Thyroid gland (tissue), 4 donors: ENCODE measurements at regions not wholly inside any gene's neighbourhood (a gene's known extent, or its start where the extent isn't known, plus 50 kb on each side); places are given as distances from the start of the nearest gene placed in this dataset.

Source experiments
- DNase-seq, 2 donors: peaks; one replicate each; pipeline ENCODE4 v3.0.0-alpha.2; 2019
- H3K27ac ChIP-seq, 3 donors: fragments of 200-600 bp; sonication (generic); 1 replicate in 2 of 3; 2 replicates in 1 of 3; pipeline ENCODE4 v1.5.1; 2016 to 2019; ENCODE audit warnings: mild to moderate bottlenecking in 1 of 3, moderate library complexity in 1 of 3
- H3K27me3 ChIP-seq: fragments of 200-600 bp; sonication (generic); one replicate; pipeline ENCODE4 v1.5.1; 2019
- H3K36me3 ChIP-seq, 2 donors: fragments of 200-600 bp; sonication (generic); one replicate each; pipeline ENCODE4 v1.5.1; 2016 to 2019
- H3K4me1 ChIP-seq, 2 donors: fragments of 200-600 bp; sonication (generic); one replicate each; pipeline ENCODE4 v1.5.1; 2017 to 2019
- H3K4me3 ChIP-seq, 3 donors: fragments of 200-600 bp; sonication (generic); replicated peaks in 1 of 3; 1 replicate in 2 of 3; 2 replicates in 1 of 3; pipeline ENCODE4 v1.5.1; 2016; ENCODE audit warnings: mild to moderate bottlenecking in 1 of 3
- H3K9me3 ChIP-seq: fragments of 200-600 bp; sonication (generic); one replicate; pipeline ENCODE4 v1.5.1; 2017
- POLR2A ChIP-seq, 2 donors: fragments of 450-650 bp; IDR thresholded peaks; one replicate each; pipeline ENCODE4 v1.6.1; 2017; ENCODE audit warnings: antibody characterized with exemption in 2 of 2, mild to moderate bottlenecking in 2 of 2, moderate library complexity in 1 of 2
- WGBS, 2 donors: methylation state at CpG; one replicate each; pipeline ENCODE4 v1.1.5; 2017; 5-methylcytosine and 5-hydroxymethylcytosine counted together
- intact Hi-C: fragments of 100-400 bp; cut with DNase I; formaldehyde crosslinking; loops from one replicate; pipeline ENCODE4 v1.15.1; 2023
- TF ChIP-seq, protein P1 (sequence below), 6 experiments: fragments of 200-600 bp in 3 of 6; fragments of 450-650 bp in 3 of 6; sonication (generic) in 3 of 6; IDR thresholded peaks; one replicate each; pipeline ENCODE4 v1.5.1; 2016 to 2019; ENCODE audit warnings: antibody characterized with exemption in 6 of 6, mild to moderate bottlenecking in 2 of 6, inconsistent platforms in 1 of 6, moderate library complexity in 1 of 6

GRCh38 chr2:6067089-6067488 is 374.9 kb downstream of the SOX11 start:
- H3K36me3 ChIP-seq = no peaks in the 10 kb centered on the region
- H3K27ac ChIP-seq = no peak overlapping the region
- no peak overlapping the region for H3K4me3 ChIP-seq
- H3K4me1 ChIP-seq = no peaks in the 10 kb centered on the region
- TF ChIP-seq, protein P1, sequence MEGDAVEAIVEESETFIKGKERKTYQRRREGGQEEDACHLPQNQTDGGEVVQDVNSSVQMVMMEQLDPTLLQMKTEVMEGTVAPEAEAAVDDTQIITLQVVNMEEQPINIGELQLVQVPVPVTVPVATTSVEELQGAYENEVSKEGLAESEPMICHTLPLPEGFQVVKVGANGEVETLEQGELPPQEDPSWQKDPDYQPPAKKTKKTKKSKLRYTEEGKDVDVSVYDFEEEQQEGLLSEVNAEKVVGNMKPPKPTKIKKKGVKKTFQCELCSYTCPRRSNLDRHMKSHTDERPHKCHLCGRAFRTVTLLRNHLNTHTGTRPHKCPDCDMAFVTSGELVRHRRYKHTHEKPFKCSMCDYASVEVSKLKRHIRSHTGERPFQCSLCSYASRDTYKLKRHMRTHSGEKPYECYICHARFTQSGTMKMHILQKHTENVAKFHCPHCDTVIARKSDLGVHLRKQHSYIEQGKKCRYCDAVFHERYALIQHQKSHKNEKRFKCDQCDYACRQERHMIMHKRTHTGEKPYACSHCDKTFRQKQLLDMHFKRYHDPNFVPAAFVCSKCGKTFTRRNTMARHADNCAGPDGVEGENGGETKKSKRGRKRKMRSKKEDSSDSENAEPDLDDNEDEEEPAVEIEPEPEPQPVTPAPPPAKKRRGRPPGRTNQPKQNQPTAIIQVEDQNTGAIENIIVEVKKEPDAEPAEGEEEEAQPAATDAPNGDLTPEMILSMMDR (IDR thresholded peaks at IDR 0.05) = no peak
- TF ChIP-seq POLR2A (IDR thresholded peaks at IDR 0.05) = no peak
- DNase-seq = no peak
- no peaks in the 10 kb centered on the region for H3K27me3 ChIP-seq
- 80 to 87% methylated on average over 6 of the region's 6 CpGs for WGBS, 2 donors
- no peaks in the 10 kb centered on the region for H3K9me3 ChIP-seq
- intact Hi-C loops = no loop called here

DNA sequence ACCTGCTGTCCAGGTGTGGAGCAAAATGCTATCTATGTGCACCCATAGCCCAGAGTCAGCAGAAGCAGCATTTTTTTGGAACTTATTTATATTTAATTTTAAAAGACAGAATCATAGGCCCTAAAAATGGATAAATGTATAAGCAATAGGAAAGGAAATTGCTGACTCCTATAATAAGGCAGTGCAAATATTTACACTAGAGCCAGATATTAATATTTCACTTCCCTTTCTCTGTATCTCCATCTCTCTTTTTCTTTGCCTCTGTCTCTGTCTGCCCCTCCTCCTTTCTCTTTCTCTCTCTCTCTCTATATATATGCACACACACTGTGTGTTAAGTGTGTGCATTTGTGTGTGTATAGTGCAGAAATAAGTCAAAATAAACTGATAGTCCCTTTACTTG is 375.6 kb downstream of the SOX11 start:
- TF ChIP-seq, protein P1 (IDR thresholded peaks at IDR 0.05) = no peak
- no peak for TF ChIP-seq POLR2A (IDR thresholded peaks at IDR 0.05)
- Histone ChIP-seq H3K9me3 (no peaks in the 10 kb centered on the region), H3K36me3 (no peaks in the 10 kb centered on the region), H3K27me3 (no peaks in the 10 kb centered on the region), H3K4me3 (no peak overlapping the region), H3K4me1 (peaks cover 0 to 5% of the 10 kb centered on the region in 2 donors), H3K27ac (no peak overlapping the region)
- intact Hi-C loops = no loop called here
- no peak for DNase-seq

GRCh38 chr2:6068429-6068828 is 376.2 kb downstream of the SOX11 start:
- Histone ChIP-seq H3K27me3 (no peaks in the 10 kb centered on the region), H3K36me3 (no peaks in the 10 kb centered on the region), H3K4me3 (no peak overlapping the region), H3K4me1 (peaks cover 0 to 11% of the 10 kb centered on the region in 2 donors), H3K9me3 (no peaks in the 10 kb centered on the region), H3K27ac (no peak overlapping the region)
- DNase-seq = no peak
- intact Hi-C loops = no loop called here
- WGBS, 2 donors = 84 to 91% methylated on average over 6 of the region's 6 CpGs
- no peak for TF ChIP-seq POLR2A (IDR thresholded peaks at IDR 0.05)
- TF ChIP-seq, protein P1 (IDR thresholded peaks at IDR 0.05) = no peak

GRCh38 chr2:6069381-6069780 is 377.2 kb downstream of the SOX11 start:
- WGBS, 2 donors = 66 to 77% methylated on average over 5 of the region's 5 CpGs

DNA sequence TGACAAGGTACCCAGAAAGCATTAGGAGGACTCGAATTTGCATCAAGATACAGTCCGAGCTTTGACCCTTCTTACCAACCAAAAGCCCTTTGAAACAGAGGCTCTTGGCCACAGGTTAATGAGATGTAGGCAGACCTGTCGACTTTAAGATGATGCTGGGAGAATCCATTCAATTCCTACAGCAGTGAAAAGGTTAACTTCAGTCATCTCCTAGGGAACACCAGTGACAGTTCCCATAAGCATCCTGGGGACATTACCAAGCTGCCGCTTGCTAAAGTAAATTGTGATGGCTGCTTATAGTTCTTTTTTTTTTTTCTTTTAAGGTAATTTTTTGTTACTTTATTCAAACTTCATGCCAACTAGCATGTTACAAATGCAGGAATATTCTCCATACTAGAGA is 379.3 kb downstream of the SOX11 start:
- 85 to 87% methylated on average over 4 of the region's 4 CpGs for WGBS, 2 donors

More at GRCh38 chr2:6069381-6069780, 377.2 kb downstream of the SOX11 start:
- Histone ChIP-seq H3K27ac (no peak overlapping the region), H3K9me3 (no peaks in the 10 kb centered on the region), H3K36me3 (no peaks in the 10 kb centered on the region), H3K4me3 (no peak overlapping the region), H3K4me1 (peaks cover 0 to 13% of the 10 kb centered on the region in 2 donors), H3K27me3 (no peaks in the 10 kb centered on the region)
- TF ChIP-seq, protein P1 (IDR thresholded peaks at IDR 0.05) = no peak
- no peak for TF ChIP-seq POLR2A (IDR thresholded peaks at IDR 0.05)
- intact Hi-C loops = no loop called here
- no peak for DNase-seq

More for the DNA sequence above, 379.3 kb downstream of the SOX11 start:
- Histone ChIP-seq H3K4me1 (peaks cover 0 to 13% of the 10 kb centered on the region in 2 donors), H3K4me3 (no peak overlapping the region), H3K9me3 (no peaks in the 10 kb centered on the region), H3K36me3 (no peaks in the 10 kb centered on the region), H3K27ac (no peak overlapping the region), H3K27me3 (no peaks in the 10 kb centered on the region)
- TF ChIP-seq POLR2A (IDR thresholded peaks at IDR 0.05) = no peak
- TF ChIP-seq, protein P1 (IDR thresholded peaks at IDR 0.05) = no peak
- DNase-seq = no peak
- intact Hi-C loops = no loop called here
